Kidney epithelial cell (primary cell): ENCODE measurements at regions not wholly inside any gene's neighbourhood (a gene's known extent, or its start where the extent isn't known, plus 50 kb on each side); places are given as distances from the start of the nearest gene placed in this dataset.

Experiments used
- DNase-seq: peaks from one replicate; pipeline ENCODE4 v3.0.0-alpha.2; 2010; ENCODE audit warnings: low read depth
- H3K27me3 ChIP-seq: 2 replicates; pipeline ENCODE4 v1.6.0; 2011; ENCODE audit warnings: low read length; ENCODE audit not compliant: control insufficient read depth, insufficient read depth
- H3K36me3 ChIP-seq: 2 replicates; pipeline ENCODE4 v1.5.1; 2011; ENCODE audit warnings: low read length; ENCODE audit not compliant: control insufficient read depth, insufficient read depth
- H3K4me3 ChIP-seq: 2 replicates; pipeline ENCODE4 v1.5.1; 2011; ENCODE audit warnings: low read depth, mild to moderate bottlenecking, control low read depth, low read length
- TF ChIP-seq, protein P1 (sequence below): IDR thresholded peaks from 2 replicates; pipeline ENCODE4 v1.5.1; 2011; ENCODE audit warnings: mild to moderate bottlenecking, moderate library complexity, low read length, control low read depth, inconsistent platforms; ENCODE audit not compliant: insufficient read depth, poor library complexity, severe bottlenecking

DNA sequence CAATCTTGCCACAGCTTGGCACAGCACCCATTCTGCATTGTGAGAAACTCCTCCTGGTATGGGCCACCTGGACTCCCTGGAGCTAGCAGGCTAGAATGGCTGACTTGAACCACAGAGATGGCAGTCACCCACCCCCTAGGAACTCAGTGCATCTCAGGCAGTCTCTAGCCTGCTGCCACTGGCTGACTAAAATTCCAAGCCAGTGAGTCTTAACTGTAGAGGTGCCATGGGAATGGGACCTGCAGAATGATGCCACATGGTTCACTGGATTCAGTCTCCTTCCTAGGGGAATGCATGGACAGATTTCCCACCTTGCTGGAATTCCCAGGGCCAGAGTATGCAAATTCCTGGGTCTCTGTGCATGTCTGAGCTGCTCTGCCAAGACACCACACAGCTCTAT, 382.9 kb downstream of the MAN2A1 start:
- H3K4me3 ChIP-seq, result no peak overlapping the region
- no peaks in the 10 kb centered on the region for H3K27me3 ChIP-seq
- no peak for DNase-seq
- TF ChIP-seq, protein P1, sequence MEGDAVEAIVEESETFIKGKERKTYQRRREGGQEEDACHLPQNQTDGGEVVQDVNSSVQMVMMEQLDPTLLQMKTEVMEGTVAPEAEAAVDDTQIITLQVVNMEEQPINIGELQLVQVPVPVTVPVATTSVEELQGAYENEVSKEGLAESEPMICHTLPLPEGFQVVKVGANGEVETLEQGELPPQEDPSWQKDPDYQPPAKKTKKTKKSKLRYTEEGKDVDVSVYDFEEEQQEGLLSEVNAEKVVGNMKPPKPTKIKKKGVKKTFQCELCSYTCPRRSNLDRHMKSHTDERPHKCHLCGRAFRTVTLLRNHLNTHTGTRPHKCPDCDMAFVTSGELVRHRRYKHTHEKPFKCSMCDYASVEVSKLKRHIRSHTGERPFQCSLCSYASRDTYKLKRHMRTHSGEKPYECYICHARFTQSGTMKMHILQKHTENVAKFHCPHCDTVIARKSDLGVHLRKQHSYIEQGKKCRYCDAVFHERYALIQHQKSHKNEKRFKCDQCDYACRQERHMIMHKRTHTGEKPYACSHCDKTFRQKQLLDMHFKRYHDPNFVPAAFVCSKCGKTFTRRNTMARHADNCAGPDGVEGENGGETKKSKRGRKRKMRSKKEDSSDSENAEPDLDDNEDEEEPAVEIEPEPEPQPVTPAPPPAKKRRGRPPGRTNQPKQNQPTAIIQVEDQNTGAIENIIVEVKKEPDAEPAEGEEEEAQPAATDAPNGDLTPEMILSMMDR, result no peak
- H3K36me3 ChIP-seq, result no peaks in the 10 kb centered on the region

DNA sequence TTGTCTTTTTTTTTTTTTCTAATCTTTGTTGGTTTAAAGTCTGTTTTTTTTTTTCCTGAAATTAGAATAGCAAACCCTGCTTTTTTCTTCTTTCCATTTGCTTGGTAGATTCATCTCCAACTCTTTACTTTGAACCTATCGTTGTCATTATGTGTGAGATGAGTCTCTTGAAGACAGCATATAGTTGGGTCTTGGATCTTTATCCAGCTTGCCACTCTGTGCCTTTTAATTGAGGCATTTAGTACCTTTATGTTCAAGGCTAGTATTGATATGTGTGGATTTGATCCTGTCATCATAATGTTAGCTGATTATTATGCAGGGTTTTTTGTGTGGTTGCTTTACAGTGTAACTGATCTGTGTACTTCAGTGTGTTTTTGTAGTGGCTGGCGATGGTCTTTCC, 383.8 kb downstream of the MAN2A1 start:
- Histone ChIP-seq H3K27me3 (no peaks in the 10 kb centered on the region), H3K4me3 (no peak overlapping the region), H3K36me3 (no peaks in the 10 kb centered on the region)
- no peak for DNase-seq
- TF ChIP-seq, protein P1, result no peak

DNA sequence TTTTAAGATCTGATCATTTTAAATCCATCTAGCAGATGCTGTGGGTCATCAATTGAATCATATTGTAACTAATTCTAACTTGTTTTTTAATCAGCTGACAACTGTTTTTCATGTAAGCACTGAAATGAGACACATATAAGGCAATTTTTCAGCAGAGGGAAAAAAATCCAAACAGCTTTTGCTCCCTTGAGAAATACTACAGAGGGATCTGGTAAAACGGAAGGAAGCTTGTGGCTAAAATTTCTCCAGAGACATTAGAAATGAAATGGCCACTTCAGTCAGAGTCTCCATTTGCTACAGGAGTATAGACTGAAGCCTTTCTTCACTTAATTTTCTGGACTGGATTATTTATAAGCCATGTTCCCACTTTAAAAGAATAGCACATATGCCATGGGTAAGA, 385.9 kb downstream of the MAN2A1 start:
- Histone ChIP-seq H3K4me3 (no peak overlapping the region), H3K27me3 (no peaks in the 10 kb centered on the region), H3K36me3 (no peaks in the 10 kb centered on the region)
- DNase-seq, result no peak
- TF ChIP-seq, protein P1, result no peak

DNA sequence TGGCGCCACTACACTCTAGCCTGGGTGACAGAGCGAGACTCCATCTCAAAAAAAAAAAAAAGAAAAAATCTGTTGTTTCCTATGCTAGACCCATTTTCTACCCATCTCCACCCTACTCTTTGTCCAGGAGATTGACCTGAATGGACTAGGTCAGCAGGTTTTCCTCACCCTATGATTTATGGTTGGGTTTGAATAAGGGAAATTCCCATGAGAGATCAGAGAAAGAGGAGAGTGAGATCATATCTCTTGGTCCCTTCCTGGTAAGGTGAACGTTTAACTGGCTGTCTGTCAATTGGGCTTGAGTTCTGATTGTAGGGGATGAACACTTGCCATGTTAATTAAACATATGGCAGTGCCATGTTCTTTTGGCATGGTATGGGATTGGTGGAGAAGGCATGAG, 387.4 kb downstream of the MAN2A1 start:
- TF ChIP-seq, protein P1, result no peak

DNA sequence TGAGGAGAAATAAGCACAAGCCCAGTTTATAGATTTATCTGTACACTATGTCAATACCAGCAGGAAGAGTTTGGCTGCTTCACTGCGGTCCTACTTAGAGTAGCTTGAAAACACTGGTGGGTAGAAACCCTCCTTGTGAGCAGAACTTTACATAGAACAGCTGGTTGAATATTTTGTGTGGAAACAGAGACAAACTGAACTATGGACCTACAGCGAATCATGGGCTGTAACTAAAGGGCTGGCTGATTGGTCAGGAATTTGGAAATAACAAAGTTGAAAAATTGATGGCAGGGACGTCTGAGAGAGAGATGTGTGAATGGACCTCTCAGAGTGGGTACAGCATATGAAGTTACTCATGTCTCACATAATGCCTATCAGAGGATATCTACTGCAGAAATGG, 392.5 kb downstream of the MAN2A1 start:
- DNase-seq, result no peak
- Histone ChIP-seq H3K4me3 (no peak overlapping the region), H3K27me3 (no peaks in the 10 kb centered on the region), H3K36me3 (no peaks in the 10 kb centered on the region)
- TF ChIP-seq, protein P1, result no peak

More for the DNA sequence above, 387.4 kb downstream of the MAN2A1 start:
- Histone ChIP-seq H3K4me3 (no peak overlapping the region), H3K36me3 (no peaks in the 10 kb centered on the region), H3K27me3 (no peaks in the 10 kb centered on the region)
- DNase-seq, result no peak

DNA sequence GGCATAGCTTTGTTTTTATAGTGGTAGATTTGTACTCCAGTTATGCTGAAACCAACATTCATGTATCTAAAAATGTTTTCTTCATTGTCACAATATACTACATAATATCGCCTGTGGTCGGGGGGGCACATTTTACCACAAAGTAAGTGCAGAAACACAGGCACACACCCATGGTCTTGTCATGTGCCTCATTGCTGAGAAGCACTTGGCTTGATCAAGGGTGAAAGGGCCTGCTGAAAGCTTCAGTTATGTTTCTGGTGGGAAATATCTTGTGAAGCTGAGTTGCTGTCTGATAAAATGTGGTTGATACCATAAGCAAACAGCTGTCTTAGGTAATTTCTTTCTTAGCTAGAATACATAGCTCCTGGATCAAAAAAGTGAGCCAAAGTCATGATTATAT, 393.1 kb downstream of the MAN2A1 start:
- TF ChIP-seq, protein P1, result no peak

More for the DNA sequence above, 393.1 kb downstream of the MAN2A1 start:
- Histone ChIP-seq H3K27me3 (no peaks in the 10 kb centered on the region), H3K4me3 (no peak overlapping the region), H3K36me3 (no peaks in the 10 kb centered on the region)
- DNase-seq, result no peak
